Keratinocyte (primary cell): ENCODE measurements at regions not wholly inside any gene's neighbourhood (a gene's known extent, or its start where the extent isn't known, plus 50 kb on each side); places are given as distances from the start of the nearest gene placed in this dataset.

ENCODE experiments used
- EZH2 ChIP-seq: IDR thresholded peaks from one replicate; pipeline ENCODE4 v1.6.1; 2012; ENCODE audit warnings: inconsistent platforms, mild to moderate bottlenecking, low read length, moderate library complexity
- TF ChIP-seq, protein P1 (sequence below), 3 experiments: IDR thresholded peaks in 1 of 3; conservative IDR thresholded peaks in 1 of 3; optimal IDR thresholded peaks in 1 of 3; 2 replicates in 2 of 3; 3 replicates in 1 of 3; pipeline versions ENCODE3 to v1.5.1; 2011; ENCODE audit warnings: low read length in 3 of 3, mild to moderate bottlenecking in 3 of 3, moderate library complexity in 2 of 3, control low read depth in 1 of 3, inconsistent platforms in 1 of 3; ENCODE audit not compliant: insufficient read depth in 2 of 3; ENCODE audit errors: extremely low read depth in 1 of 3

DNA sequence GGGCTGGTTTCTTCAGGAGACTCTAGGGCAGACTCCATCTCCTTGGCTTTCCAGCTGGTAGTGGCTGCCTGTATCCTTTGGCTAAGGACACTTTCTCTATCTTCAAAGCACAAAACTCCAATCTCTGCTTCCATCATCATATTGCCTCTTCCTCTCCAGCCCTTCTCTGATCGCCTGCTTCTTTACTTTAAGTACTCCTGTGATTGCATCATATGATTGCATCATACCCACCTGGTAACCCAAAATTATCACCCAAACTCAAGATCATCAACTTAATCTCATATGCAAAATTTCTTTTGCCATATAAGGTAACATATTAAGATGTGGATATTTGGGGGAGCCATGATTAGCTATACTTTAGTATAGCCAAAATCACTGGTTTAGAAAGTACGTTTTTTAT is 1092.6 kb upstream of the CDH6 start:
- TF ChIP-seq, protein P1, sequence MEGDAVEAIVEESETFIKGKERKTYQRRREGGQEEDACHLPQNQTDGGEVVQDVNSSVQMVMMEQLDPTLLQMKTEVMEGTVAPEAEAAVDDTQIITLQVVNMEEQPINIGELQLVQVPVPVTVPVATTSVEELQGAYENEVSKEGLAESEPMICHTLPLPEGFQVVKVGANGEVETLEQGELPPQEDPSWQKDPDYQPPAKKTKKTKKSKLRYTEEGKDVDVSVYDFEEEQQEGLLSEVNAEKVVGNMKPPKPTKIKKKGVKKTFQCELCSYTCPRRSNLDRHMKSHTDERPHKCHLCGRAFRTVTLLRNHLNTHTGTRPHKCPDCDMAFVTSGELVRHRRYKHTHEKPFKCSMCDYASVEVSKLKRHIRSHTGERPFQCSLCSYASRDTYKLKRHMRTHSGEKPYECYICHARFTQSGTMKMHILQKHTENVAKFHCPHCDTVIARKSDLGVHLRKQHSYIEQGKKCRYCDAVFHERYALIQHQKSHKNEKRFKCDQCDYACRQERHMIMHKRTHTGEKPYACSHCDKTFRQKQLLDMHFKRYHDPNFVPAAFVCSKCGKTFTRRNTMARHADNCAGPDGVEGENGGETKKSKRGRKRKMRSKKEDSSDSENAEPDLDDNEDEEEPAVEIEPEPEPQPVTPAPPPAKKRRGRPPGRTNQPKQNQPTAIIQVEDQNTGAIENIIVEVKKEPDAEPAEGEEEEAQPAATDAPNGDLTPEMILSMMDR (optimal IDR thresholded peaks at IDR 0.05 in 1 of 3, IDR thresholded peaks at IDR 0.05 in 1 of 3, conservative IDR thresholded peaks at IDR 0.05 in 1 of 3; ENCODE audit: extremely low read depth in 1 of 3, insufficient read depth in 2 of 3, low read length in 3 of 3) = no peak
- TF ChIP-seq EZH2 = no peak
